Psoas muscle (tissue), 7 donors: ENCODE measurements at regions not wholly inside any gene's neighbourhood (a gene's known extent, or its start where the extent isn't known, plus 50 kb on each side); places are given as distances from the start of the nearest gene placed in this dataset.

ENCODE experiments used
- ATAC-seq, 4 donors: fragments of 200-7000 bp; cut with Tn5 transposase; one replicate each; pipeline ENCODE4 v1.9.1; 2020; ENCODE audit warnings: moderate library complexity in 3 of 4, mild to moderate bottlenecking in 2 of 4
- DNase-seq, 2 donors: peaks; one replicate each; pipeline ENCODE4 v3.0.0-alpha.2; 2020
- H3K27ac ChIP-seq: fragments of 200-600 bp; one replicate; pipeline ENCODE4 v1.8.0; 2022
- H3K27me3 ChIP-seq, 3 donors: fragments of 200-600 bp in 1 of 3; one replicate each; pipeline versions ENCODE4 v1.6.1 to v1.8.0; 2013 to 2022; ENCODE audit warnings: low read length in 2 of 3, mild to moderate bottlenecking in 2 of 3, moderate library complexity in 1 of 3; ENCODE audit not compliant: insufficient read depth in 3 of 3
- H3K36me3 ChIP-seq, 2 donors: fragments of 200-600 bp in 1 of 2; one replicate each; pipeline versions ENCODE4 v1.6.1 to v1.8.0; 2013 to 2022; ENCODE audit warnings: low read depth in 1 of 2, mild to moderate bottlenecking in 1 of 2, moderate library complexity in 1 of 2; ENCODE audit not compliant: insufficient read depth in 1 of 2
- H3K4me1 ChIP-seq: fragments of 200-600 bp; one replicate; pipeline ENCODE4 v1.8.0; 2022
- H3K4me3 ChIP-seq: fragments of 200-600 bp; one replicate; pipeline ENCODE4 v1.8.0; 2022; ENCODE audit warnings: mild to moderate bottlenecking
- H3K9me3 ChIP-seq: fragments of 200-600 bp; one replicate; pipeline ENCODE4 v1.8.0; 2022
- CTCF ChIP-seq: fragments of 200-600 bp; IDR thresholded peaks from one replicate; pipeline ENCODE4 v1.8.0; 2022; ENCODE audit warnings: antibody characterized with exemption
- WGBS, 3 donors: extraction: QIAGEN DNeasy Blood & Tissue Kit; methylation state at CpG; one replicate each; pipeline versions ENCODE4 v1.1.6 to v1.1.7; 2013; 5-methylcytosine and 5-hydroxymethylcytosine counted together
- intact Hi-C, 2 donors: fragments of 100-400 bp; cut with DNase I; formaldehyde crosslinking; loops; one replicate each; pipeline versions ENCODE4 v1.11.0 to v1.14.2; 2022
- donor health status: healthy with polysubstance abuse.
- donor health status: DM: no; HTN: no; CAD: no; lungs with moderate emphysema.
- donor health status: Bipolar disorder and iron deficiency.
- donor health status: healthy.
- donor health status: DM: yes; HTN: yes; CAD: no.
- donor health status: DM: no; HTN: no; CAD: no.
- donor health status: DM: yes; HTN: yes; CAD: no.

- Histone ChIP-seq H3K4me3 (no peak overlapping the region), H3K4me1 (no peaks in the 10 kb centered on the region), H3K27ac (no peak overlapping the region), H3K9me3 (no peaks in the 10 kb centered on the region), H3K27me3 (peaks cover 0 to 2% (median 0%) of the 10 kb centered on the region in 3 donors), H3K36me3 (no peaks in the 10 kb centered on the region)
- 72 to 82% (median 74%) methylated on average over 5 of the region's 5 CpGs for WGBS, 3 donors
- ATAC-seq = no peak
- intact Hi-C loops = no loop called here
- TF ChIP-seq CTCF = no peak
- DNase-seq = no peak
These were observed 441.7 kb upstream of the SOX11 start for GRCh38 chr2:5250482-5250881.

GRCh38 chr2:5253263-5253662, 438.9 kb upstream of the SOX11 start:
- Histone ChIP-seq H3K4me1 (no peaks in the 10 kb centered on the region), H3K4me3 (no peak overlapping the region), H3K27ac (no peak overlapping the region), H3K27me3 (no peaks in the 10 kb centered on the region), H3K36me3 (no peaks in the 10 kb centered on the region), H3K9me3 (no peaks in the 10 kb centered on the region)
- intact Hi-C loops = no loop called here
- TF ChIP-seq CTCF = no peak
- ATAC-seq (no peak), DNase-seq (no peak)
- 88 to 92% (median 89%) methylated on average over 9 of the region's 9 CpGs for WGBS, 3 donors

GRCh38 chr2:5254791-5255332, 437.3 kb upstream of the SOX11 start:
- intact Hi-C loops = no loop called here
- H3K27me3 ChIP-seq = no peaks in the 10 kb centered on the region
- peaks cover 5% of the 10 kb centered on the region for H3K9me3 ChIP-seq
- no peak for TF ChIP-seq CTCF
- H3K27ac ChIP-seq = no peak overlapping the region
- DNase-seq (no peak), ATAC-seq (no peak)
- H3K4me1 ChIP-seq = no peaks in the 10 kb centered on the region
- no peaks in the 10 kb centered on the region for H3K36me3 ChIP-seq
- 61 to 71% (median 70%) methylated on average over 8 of the region's 8 CpGs for WGBS, 3 donors
- no peak overlapping the region for H3K4me3 ChIP-seq

- 64 to 84% (median 71%) methylated on average over 1 of the region's 1 CpG for WGBS, 3 donors
- H3K27ac ChIP-seq = no peak overlapping the region
- no peaks in the 10 kb centered on the region for H3K4me1 ChIP-seq
- intact Hi-C loops = no loop called here
- no peak for TF ChIP-seq CTCF
- H3K4me3 ChIP-seq = no peak overlapping the region
- H3K27me3 ChIP-seq = no peaks in the 10 kb centered on the region
- H3K9me3 ChIP-seq = peaks cover 5% of the 10 kb centered on the region
- H3K36me3 ChIP-seq = no peaks in the 10 kb centered on the region
- ATAC-seq (no peak), DNase-seq (no peak)
These were observed 428.9 kb upstream of the SOX11 start for GRCh38 chr2:5263291-5263690.

GRCh38 chr2:5264361-5264760, 427.8 kb upstream of the SOX11 start:
- TF ChIP-seq CTCF = no peak
- Histone ChIP-seq H3K9me3 (peaks cover 3% of the 10 kb centered on the region), H3K27me3 (no peaks in the 10 kb centered on the region), H3K4me3 (no peak overlapping the region), H3K4me1 (no peaks in the 10 kb centered on the region), H3K36me3 (no peaks in the 10 kb centered on the region), H3K27ac (no peak overlapping the region)
- DNase-seq (no peak), ATAC-seq (no peak)
- 53 to 74% (median 57%) methylated on average over 3 of the region's 3 CpGs for WGBS, 3 donors
- intact Hi-C loops = no loop called here
